GM10266 (cell line): ENCODE measurements at regions not wholly inside any gene's neighbourhood (a gene's known extent, or its start where the extent isn't known, plus 50 kb on each side); places are given as distances from the start of the nearest gene placed in this dataset.

ENCODE experiments used
- DNase-seq: peaks from one replicate; pipeline ENCODE4 v3.0.0; 2012; ENCODE audit errors: extremely low spot score
- CTCF ChIP-seq: IDR thresholded peaks from 2 replicates; pipeline ENCODE4 v1.5.1; 2012; ENCODE audit warnings: mild to moderate bottlenecking, low read depth; ENCODE audit not compliant: control insufficient read depth, insufficient read depth; ENCODE audit errors: missing control alignments

GRCh38 chr6:24995270-24995669 is 59.5 kb upstream of the RIPOR2 start:
- TF ChIP-seq CTCF, result no peak
- no peak for DNase-seq

GRCh38 chr6:24996269-24996836 is 60.6 kb upstream of the RIPOR2 start:
- DNase-seq, result no peak
- TF ChIP-seq CTCF, result no peak

GRCh38 chr6:24997231-24997630 is 61.5 kb upstream of the RIPOR2 start:
- DNase-seq, result no peak
- no peak for TF ChIP-seq CTCF

GRCh38 chr6:24997905-24998304 is 62.1 kb upstream of the RIPOR2 start:
- no peak for DNase-seq
- TF ChIP-seq CTCF, result no peak

- TF ChIP-seq CTCF, result no peak
Observed at GRCh38 chr6:25002326-25003091, 66.7 kb upstream of the RIPOR2 start.

GRCh38 chr6:25004357-25004756 is 68.6 kb upstream of the RIPOR2 start:
- DNase-seq, result no peak
- no peak for TF ChIP-seq CTCF

More at GRCh38 chr6:25002326-25003091, 66.7 kb upstream of the RIPOR2 start:
- no peak for DNase-seq

- DNase-seq, result no peak
- no peak for TF ChIP-seq CTCF
Observed at GRCh38 chr6:25005010-25005409, 69.2 kb upstream of the RIPOR2 start.
